Activated CD4-positive, alpha-beta T cell treated with anti-CD3 and anti-CD28 coated beads, Interleukin-2, amount 10 ng/mL, durations not matched to agents 24 days and 14 days (primary cell): ENCODE measurements at regions not wholly inside any gene's neighbourhood (a gene's known extent, or its start where the extent isn't known, plus 50 kb on each side); places are given as distances from the start of the nearest gene placed in this dataset.

ENCODE experiments used
- DNase-seq: peaks from one replicate; pipeline ENCODE4 v3.0.0; 2022
- H3K27ac Mint-ChIP-seq: one replicate; pipeline ENCODE4 v1.8.0; 2022; ENCODE audit warnings: mild to moderate bottlenecking, mixed read lengths
- H3K27me3 Mint-ChIP-seq: one replicate; pipeline ENCODE4 v1.8.0; 2022; ENCODE audit warnings: mixed read lengths
- H3K36me3 Mint-ChIP-seq: one replicate; pipeline ENCODE4 v1.8.0; 2022; ENCODE audit warnings: low read depth, mild to moderate bottlenecking, mixed read lengths
- H3K4me1 Mint-ChIP-seq: one replicate; pipeline ENCODE4 v1.8.0; 2021; ENCODE audit warnings: mixed read lengths
- H3K4me3 Mint-ChIP-seq: one replicate; pipeline ENCODE4 v1.8.0; 2022; ENCODE audit warnings: mild to moderate bottlenecking, moderate library complexity, mixed read lengths
- H3K9me3 Mint-ChIP-seq: one replicate; pipeline ENCODE4 v1.8.0; 2021; ENCODE audit warnings: mixed read lengths
- intact Hi-C: fragments of 100-400 bp; cut with micrococcal nuclease; formaldehyde crosslinking; loops from one replicate; pipeline ENCODE4 v1.15.1; 2023

GRCh38 chr13:97134364-97135095, 87.6 kb upstream of the MBNL2 start:
- no peaks in the 10 kb centered on the region for H3K36me3 Mint-ChIP-seq
- H3K4me1 Mint-ChIP-seq, result no peaks in the 10 kb centered on the region
- no peaks in the 10 kb centered on the region for H3K9me3 Mint-ChIP-seq
- intact Hi-C loops, result no loop called here
- no peak overlapping the region for H3K27ac Mint-ChIP-seq
- no peak for DNase-seq
- peaks cover 14% of the 10 kb centered on the region for H3K27me3 Mint-ChIP-seq
- no peak overlapping the region for H3K4me3 Mint-ChIP-seq

GRCh38 chr13:97135883-97136282, 86.2 kb upstream of the MBNL2 start:
- no peak for DNase-seq
- Mint-ChIP-seq H3K4me1 (no peaks in the 10 kb centered on the region), H3K4me3 (no peak overlapping the region), H3K36me3 (no peaks in the 10 kb centered on the region), H3K9me3 (no peaks in the 10 kb centered on the region), H3K27me3 (peaks cover 24% of the 10 kb centered on the region), H3K27ac (no peak overlapping the region)
- intact Hi-C loops, result no loop called here

- Mint-ChIP-seq H3K4me3 (no peak overlapping the region), H3K27ac (no peak overlapping the region), H3K9me3 (no peaks in the 10 kb centered on the region), H3K36me3 (no peaks in the 10 kb centered on the region), H3K27me3 (peaks cover 23% of the 10 kb centered on the region), H3K4me1 (peaks cover 2% of the 10 kb centered on the region)
- intact Hi-C loops, result no loop called here
- DNase-seq, result no peak
Measured at GRCh38 chr13:97136418-97136817, 85.7 kb upstream of the MBNL2 start.

- DNase-seq, result no peak
- Mint-ChIP-seq H3K36me3 (no peaks in the 10 kb centered on the region), H3K27me3 (peaks cover 24% of the 10 kb centered on the region), H3K4me1 (peaks cover 11% of the 10 kb centered on the region), H3K4me3 (no peak overlapping the region), H3K9me3 (no peaks in the 10 kb centered on the region), H3K27ac (no peak overlapping the region)
- intact Hi-C loops, result loop anchor here (5.0 kb wide), 1 partner anchor 118 kb away; no protein-coding TSS in a partner anchor
Measured at GRCh38 chr13:97139691-97140090, 82.4 kb upstream of the MBNL2 start.

GRCh38 chr13:97140131-97140530, 82.0 kb upstream of the MBNL2 start:
- Mint-ChIP-seq H3K4me1 (peaks cover 11% of the 10 kb centered on the region), H3K27me3 (peaks cover 25% of the 10 kb centered on the region), H3K36me3 (no peaks in the 10 kb centered on the region), H3K27ac (no peak overlapping the region), H3K9me3 (no peaks in the 10 kb centered on the region), H3K4me3 (no peak overlapping the region)
- no peak for DNase-seq
- intact Hi-C loops, result loop anchor here (5.0 kb wide), 1 partner anchor 117 kb away; no protein-coding TSS in a partner anchor

DNA sequence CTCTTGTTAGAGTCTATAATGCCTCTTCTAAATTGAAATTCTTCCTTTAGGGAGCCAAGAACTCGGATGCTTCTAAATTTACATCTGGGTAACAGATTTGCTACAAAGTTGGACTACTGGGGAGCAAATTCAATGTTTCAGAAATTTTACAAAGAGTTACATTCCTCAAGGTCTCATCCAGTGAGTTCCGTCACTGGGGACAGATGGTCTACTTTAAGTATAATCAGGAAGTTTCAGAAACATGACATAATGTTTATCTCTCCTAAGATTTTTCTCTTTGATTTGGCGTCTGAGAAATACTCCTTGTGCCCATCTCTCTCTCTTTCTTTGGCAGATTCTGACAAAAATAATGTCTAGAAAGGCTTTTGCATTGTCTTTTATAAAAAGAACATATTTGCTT, 81.5 kb upstream of the MBNL2 start:
- no peak for DNase-seq
- no peak overlapping the region for H3K27ac Mint-ChIP-seq
- H3K27me3 Mint-ChIP-seq, result peaks cover 27% of the 10 kb centered on the region
- peaks cover 11% of the 10 kb centered on the region for H3K4me1 Mint-ChIP-seq
- intact Hi-C loops, result loop anchor here (5.0 kb wide), 1 partner anchor 117 kb away; no protein-coding TSS in a partner anchor
- H3K4me3 Mint-ChIP-seq, result no peak overlapping the region
- no peaks in the 10 kb centered on the region for H3K36me3 Mint-ChIP-seq
- no peaks in the 10 kb centered on the region for H3K9me3 Mint-ChIP-seq

DNA sequence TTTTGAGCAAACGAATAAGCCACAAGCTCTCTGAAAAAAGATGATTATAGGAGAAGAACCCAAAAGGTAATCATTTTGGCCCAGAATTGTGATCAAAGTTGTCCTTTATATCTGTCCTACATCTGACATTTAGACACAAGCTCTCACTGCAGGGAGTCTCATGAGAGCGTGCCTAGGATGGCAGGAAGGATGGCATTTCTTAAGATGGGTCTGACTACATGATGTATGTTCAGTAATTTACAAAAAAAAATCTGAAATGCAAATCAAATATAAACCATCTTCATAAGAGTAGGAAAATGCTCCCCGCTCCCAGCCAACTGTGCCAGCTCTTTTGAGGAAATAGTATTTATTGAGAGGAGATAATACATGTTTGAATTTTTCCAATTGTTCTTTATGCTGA, 81.0 kb upstream of the MBNL2 start:
- no peak overlapping the region for H3K27ac Mint-ChIP-seq
- H3K27me3 Mint-ChIP-seq, result peaks cover 27% of the 10 kb centered on the region
- H3K9me3 Mint-ChIP-seq, result no peaks in the 10 kb centered on the region
- no peak for DNase-seq
- no peaks in the 10 kb centered on the region for H3K36me3 Mint-ChIP-seq
- peaks cover 11% of the 10 kb centered on the region for H3K4me1 Mint-ChIP-seq
- no peak overlapping the region for H3K4me3 Mint-ChIP-seq
- intact Hi-C loops, result loop anchor here (5.0 kb wide), 1 partner anchor 116 kb away; no protein-coding TSS in a partner anchor

- DNase-seq, result peak; percentile 60
- Mint-ChIP-seq H3K9me3 (no peaks in the 10 kb centered on the region), H3K4me1 (peaks cover 11% of the 10 kb centered on the region), H3K27me3 (peaks cover 27% of the 10 kb centered on the region), H3K4me3 (no peak overlapping the region), H3K36me3 (no peaks in the 10 kb centered on the region), H3K27ac (peak overlapping the region; percentile 3)
- intact Hi-C loops, result loop anchor here (5.0 kb wide), 1 partner anchor 116 kb away; no protein-coding TSS in a partner anchor
Measured at GRCh38 chr13:97141564-97142005, 80.5 kb upstream of the MBNL2 start.

DNA sequence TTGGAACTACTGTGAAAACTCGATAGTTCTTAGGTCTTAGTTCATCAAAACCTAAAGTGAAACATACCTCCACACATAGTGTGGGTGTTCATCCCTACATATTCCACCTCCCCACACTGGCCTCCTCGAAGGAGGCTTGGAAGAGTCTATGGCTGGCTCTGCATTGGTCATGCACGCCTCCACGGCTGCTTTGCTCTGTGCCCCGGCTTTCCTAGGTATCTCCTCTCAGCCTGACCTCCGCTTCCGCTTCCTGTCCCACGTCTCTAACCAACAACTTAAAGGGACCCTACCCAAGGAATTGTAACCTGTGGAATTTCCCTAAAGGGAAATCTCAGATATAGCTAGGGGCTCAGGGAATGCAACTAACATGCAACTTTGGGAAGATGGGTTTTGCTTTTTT, 79.7 kb upstream of the MBNL2 start:
- no peaks in the 10 kb centered on the region for H3K9me3 Mint-ChIP-seq
- H3K4me1 Mint-ChIP-seq, result peaks cover 11% of the 10 kb centered on the region
- H3K4me3 Mint-ChIP-seq, result no peak overlapping the region
- H3K27me3 Mint-ChIP-seq, result peaks cover 28% of the 10 kb centered on the region
- no peak for DNase-seq
- no peak overlapping the region for H3K27ac Mint-ChIP-seq
- intact Hi-C loops, result loop anchor here (5.0 kb wide), 1 partner anchor 115 kb away; no protein-coding TSS in a partner anchor
- H3K36me3 Mint-ChIP-seq, result no peaks in the 10 kb centered on the region

DNA sequence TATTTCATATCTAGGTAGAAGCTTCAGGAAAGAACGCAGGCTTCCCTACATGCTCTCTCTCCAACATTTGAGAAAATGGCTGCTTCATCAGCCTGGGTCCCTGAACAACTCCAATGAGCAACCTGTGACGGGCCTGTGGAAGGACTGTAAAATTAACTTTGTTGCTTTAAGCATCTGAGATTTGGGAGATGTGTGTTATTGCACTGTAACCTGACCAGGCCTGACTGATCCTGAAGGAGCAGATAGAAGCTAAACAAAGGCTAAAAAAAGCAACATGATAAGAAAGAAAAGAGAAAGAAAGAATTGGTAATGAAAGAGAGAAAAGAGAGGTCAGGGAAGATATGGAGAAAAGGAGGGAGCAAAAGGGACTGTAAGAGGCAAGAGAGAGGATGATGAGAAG, 77.1 kb upstream of the MBNL2 start:
- H3K9me3 Mint-ChIP-seq, result no peaks in the 10 kb centered on the region
- no peak overlapping the region for H3K27ac Mint-ChIP-seq
- H3K4me3 Mint-ChIP-seq, result no peak overlapping the region
- no peak for DNase-seq
- no peaks in the 10 kb centered on the region for H3K36me3 Mint-ChIP-seq
- peaks cover 11% of the 10 kb centered on the region for H3K4me1 Mint-ChIP-seq
- intact Hi-C loops, result no loop called here
- peaks cover 33% of the 10 kb centered on the region for H3K27me3 Mint-ChIP-seq

DNA sequence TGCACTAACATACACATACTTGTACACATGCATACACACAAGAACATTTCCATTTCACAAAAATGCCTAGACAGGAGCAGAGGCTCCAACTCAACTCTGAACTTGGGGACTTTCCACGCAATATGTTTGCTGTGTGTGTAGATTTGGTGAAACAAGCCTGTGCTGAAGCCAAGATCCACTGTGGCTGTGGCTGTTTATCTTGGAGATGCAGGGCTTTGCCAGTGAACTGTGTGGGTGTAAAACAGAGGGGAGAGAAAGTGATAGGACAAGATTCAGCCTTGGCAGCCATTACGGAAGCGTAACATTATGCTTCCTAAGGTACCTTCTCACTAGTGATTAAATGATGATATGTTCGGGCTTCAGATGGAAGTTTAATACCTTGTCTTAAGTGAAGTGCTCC, 73.2 kb upstream of the MBNL2 start:
- no peak overlapping the region for H3K4me3 Mint-ChIP-seq
- intact Hi-C loops, result no loop called here
- H3K9me3 Mint-ChIP-seq, result no peaks in the 10 kb centered on the region
- no peak for DNase-seq
- H3K36me3 Mint-ChIP-seq, result no peaks in the 10 kb centered on the region
- no peaks in the 10 kb centered on the region for H3K4me1 Mint-ChIP-seq
- H3K27me3 Mint-ChIP-seq, result peaks cover 30% of the 10 kb centered on the region
- no peak overlapping the region for H3K27ac Mint-ChIP-seq

DNA sequence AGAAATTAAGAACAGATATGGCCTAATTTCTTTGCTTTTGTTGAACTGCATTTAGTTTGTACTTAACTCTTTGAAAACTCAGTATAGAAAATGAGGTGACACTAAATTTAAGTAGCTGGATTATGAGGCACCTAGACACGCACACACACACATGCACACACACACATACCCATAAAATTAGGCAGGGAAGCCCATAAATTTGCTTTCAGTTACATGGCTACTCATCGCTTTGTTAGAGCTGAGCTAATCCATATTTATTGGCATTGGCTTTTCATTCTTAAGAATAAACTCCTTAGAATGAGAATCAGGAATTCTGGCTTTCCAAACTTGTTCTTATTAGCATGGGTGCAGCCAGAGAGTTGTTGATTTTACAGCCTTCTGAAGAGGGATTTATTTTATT, 61.7 kb upstream of the MBNL2 start:
- no peaks in the 10 kb centered on the region for H3K9me3 Mint-ChIP-seq
- no peaks in the 10 kb centered on the region for H3K4me1 Mint-ChIP-seq
- H3K4me3 Mint-ChIP-seq, result no peak overlapping the region
- no peaks in the 10 kb centered on the region for H3K27me3 Mint-ChIP-seq
- intact Hi-C loops, result no loop called here
- H3K36me3 Mint-ChIP-seq, result no peaks in the 10 kb centered on the region
- no peak for DNase-seq
- no peak overlapping the region for H3K27ac Mint-ChIP-seq

GRCh38 chr13:97161582-97162231, 60.4 kb upstream of the MBNL2 start:
- Mint-ChIP-seq H3K9me3 (no peaks in the 10 kb centered on the region), H3K27ac (no peak overlapping the region), H3K4me3 (no peak overlapping the region), H3K27me3 (peaks cover 2% of the 10 kb centered on the region), H3K4me1 (no peaks in the 10 kb centered on the region), H3K36me3 (no peaks in the 10 kb centered on the region)
- DNase-seq, result no peak
- intact Hi-C loops, result no loop called here
